ENCODE measurements at regions not wholly inside any gene's neighbourhood (a gene's known extent, or its start where the extent isn't known, plus 50 kb on each side); places are given as distances from the start of the nearest gene placed in this dataset.

DNA sequence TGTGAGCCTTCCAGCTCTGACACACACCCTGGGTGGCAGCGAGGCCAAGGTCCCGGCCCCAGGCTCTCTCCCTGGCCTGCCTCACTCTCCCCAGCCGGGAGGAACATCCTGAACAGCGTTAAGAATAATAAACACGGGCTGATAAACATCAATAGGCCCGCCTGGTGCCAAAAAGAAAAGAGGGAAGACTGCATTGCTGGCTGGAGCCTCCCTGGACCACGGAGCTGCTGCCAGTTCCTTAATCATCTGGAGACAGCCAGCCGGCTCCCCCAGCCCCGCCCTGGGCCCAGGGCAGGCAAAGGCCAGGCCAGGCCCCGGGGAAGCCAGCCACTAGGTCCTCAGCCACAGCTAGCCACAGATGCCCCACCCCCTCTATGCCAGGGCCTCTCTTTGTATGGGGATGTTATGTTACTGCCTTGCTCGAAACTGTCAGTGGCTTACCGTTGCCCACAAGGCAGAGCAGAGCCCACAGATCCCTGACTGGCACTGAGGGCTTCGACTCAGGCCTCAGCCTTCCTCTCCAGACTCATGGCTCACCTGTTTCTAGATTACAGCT lies 293.7 kb downstream of the DYSF start:
- DNase-seq (ENCODE audit: low read depth, low spot score): no peak
- Histone ChIP-seq H3K27ac (no peak overlapping the region), H3K9ac (ENCODE audit: insufficient read length) (no peak overlapping the region), H3K9me3 (ENCODE audit: low read depth, low read length) (no peaks in the 10 kb centered on the region), H3K36me3 (ENCODE audit: insufficient read depth, low read length) (no peaks in the 10 kb centered on the region), H3K4me3 (no peak overlapping the region)
- no peak for TF ChIP-seq POLR2AphosphoS5 (IDR thresholded peaks at IDR 0.05; ENCODE audit: borderline replicate concordance, low read depth, low read length)
- no peak for TF ChIP-seq EZH2 (IDR thresholded peaks at IDR 0.05)
- TF ChIP-seq FOXP2 (optimal IDR thresholded peaks at IDR 0.05; ENCODE audit: control extremely low read depth, extremely low read length, insufficient read depth): no peak

DNA sequence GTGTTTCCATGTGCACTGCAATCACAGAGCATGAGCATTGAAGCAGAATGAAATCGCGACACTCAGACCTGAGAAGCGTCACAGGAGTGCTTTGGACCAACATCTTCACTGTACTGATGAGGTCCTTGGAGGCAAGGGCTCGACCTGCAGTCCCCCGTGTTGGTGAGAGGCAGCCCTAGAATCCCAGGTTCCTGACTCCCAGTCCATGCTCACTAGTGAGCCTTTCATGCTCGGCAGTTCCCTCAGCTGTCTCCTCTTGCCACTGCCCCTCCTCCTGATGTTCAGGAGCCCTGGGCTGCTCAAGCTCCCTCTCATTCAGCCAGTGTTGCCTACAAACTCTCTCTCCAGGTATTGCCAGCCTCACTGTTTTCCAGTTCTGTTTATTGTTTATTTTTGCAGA lies 291.4 kb downstream of the DYSF start:
- Histone ChIP-seq H3K9ac (ENCODE audit: insufficient read length) (no peak overlapping the region), H3K27ac (no peak overlapping the region), H3K4me3 (no peak overlapping the region), H3K9me3 (ENCODE audit: low read depth, low read length) (no peaks in the 10 kb centered on the region), H3K36me3 (ENCODE audit: insufficient read depth, low read length) (no peaks in the 10 kb centered on the region)
- DNase-seq (ENCODE audit: low read depth, low spot score): no peak
- no peak for TF ChIP-seq FOXP2 (optimal IDR thresholded peaks at IDR 0.05; ENCODE audit: control extremely low read depth, extremely low read length, insufficient read depth)
- no peak for TF ChIP-seq EZH2 (IDR thresholded peaks at IDR 0.05)
- no peak for TF ChIP-seq POLR2AphosphoS5 (IDR thresholded peaks at IDR 0.05; ENCODE audit: borderline replicate concordance, low read depth, low read length)

DNA sequence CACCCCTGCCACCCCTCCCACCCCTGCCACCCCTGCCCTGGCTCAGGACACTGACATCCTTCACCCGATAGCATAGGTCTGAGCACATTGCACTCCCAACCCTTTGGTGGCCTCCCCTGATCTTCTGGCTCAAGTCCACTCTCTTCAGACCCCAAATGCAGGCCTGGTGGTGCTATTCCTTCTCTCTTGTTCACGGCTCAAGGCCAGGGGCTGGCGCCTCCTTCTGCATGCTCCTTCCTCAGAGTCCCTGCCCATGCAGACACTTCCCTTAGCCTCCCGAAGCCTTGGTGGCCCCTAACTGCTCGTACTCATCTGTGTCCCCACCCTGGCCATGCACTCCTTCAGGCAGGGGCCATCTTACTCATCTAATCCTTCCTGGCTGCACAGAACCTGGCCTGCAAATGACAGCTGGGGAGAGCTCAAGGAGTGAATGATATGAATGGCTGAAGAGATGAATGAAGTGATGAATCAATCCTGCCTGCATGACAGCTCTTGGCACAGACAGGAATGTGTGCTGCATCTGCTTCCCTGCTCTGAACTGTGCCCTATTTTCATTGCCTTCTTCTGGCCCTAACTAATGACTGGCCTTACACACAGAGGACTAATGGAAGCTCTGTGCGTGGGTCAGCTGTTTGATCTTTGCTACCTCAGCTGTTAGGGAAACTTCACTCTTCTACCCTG lies 290.8 kb downstream of the DYSF start:
- H3K9me3 ChIP-seq (ENCODE audit: low read depth, low read length): no peaks in the 10 kb centered on the region
- no peaks in the 10 kb centered on the region for H3K36me3 ChIP-seq (ENCODE audit: insufficient read depth, low read length)
- H3K9ac ChIP-seq (ENCODE audit: insufficient read length): no peak overlapping the region
- TF ChIP-seq EZH2 (IDR thresholded peaks at IDR 0.05) (no peak), POLR2AphosphoS5 (IDR thresholded peaks at IDR 0.05; ENCODE audit: borderline replicate concordance, low read depth, low read length) (no peak), FOXP2 (optimal IDR thresholded peaks at IDR 0.05; ENCODE audit: control extremely low read depth, extremely low read length, insufficient read depth) (no peak)
- no peak overlapping the region for H3K4me3 ChIP-seq
- no peak for DNase-seq (ENCODE audit: low read depth, low spot score)
- no peak overlapping the region for H3K27ac ChIP-seq

DNA sequence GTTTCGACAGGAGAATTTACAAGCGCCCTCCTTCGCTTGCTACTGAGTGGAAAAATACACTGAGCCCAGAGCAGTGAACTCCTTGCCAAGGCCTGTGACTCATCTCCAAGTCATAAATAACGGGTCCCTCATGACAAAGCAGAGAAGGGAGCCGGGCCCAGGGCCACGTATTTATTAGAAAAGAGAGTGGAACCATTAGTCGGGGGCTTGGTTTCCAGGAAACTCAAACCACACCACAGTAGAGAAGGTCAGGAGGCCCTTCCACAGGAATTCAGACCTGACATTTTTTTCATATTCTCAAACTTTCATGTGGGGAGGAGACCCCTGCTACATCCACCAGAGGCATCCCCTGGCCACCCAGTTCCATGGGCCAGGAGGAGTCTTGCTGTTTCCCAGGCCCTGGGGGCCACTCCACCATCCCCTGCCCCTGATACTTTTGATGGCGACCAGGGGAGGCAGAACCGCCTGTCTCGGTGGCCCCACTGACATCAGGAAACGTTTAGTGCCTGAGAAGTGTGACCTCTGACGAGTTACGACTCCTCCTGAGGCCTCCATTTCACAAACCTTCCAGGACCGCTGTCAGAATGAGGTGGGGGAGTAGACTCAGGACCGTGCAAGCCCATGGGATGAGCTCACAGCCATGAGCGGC lies 289.7 kb downstream of the DYSF start:
- Histone ChIP-seq H3K9ac (ENCODE audit: insufficient read length) (no peak overlapping the region), H3K4me3 (no peak overlapping the region), H3K36me3 (ENCODE audit: insufficient read depth, low read length) (no peaks in the 10 kb centered on the region), H3K27ac (no peak overlapping the region), H3K9me3 (ENCODE audit: low read depth, low read length) (no peaks in the 10 kb centered on the region)
- TF ChIP-seq FOXP2 (optimal IDR thresholded peaks at IDR 0.05; ENCODE audit: control extremely low read depth, extremely low read length, insufficient read depth) (no peak), POLR2AphosphoS5 (IDR thresholded peaks at IDR 0.05; ENCODE audit: borderline replicate concordance, low read depth, low read length) (no peak), EZH2 (IDR thresholded peaks at IDR 0.05) (no peak)
- no peak for DNase-seq (ENCODE audit: low read depth, low spot score)

DNA sequence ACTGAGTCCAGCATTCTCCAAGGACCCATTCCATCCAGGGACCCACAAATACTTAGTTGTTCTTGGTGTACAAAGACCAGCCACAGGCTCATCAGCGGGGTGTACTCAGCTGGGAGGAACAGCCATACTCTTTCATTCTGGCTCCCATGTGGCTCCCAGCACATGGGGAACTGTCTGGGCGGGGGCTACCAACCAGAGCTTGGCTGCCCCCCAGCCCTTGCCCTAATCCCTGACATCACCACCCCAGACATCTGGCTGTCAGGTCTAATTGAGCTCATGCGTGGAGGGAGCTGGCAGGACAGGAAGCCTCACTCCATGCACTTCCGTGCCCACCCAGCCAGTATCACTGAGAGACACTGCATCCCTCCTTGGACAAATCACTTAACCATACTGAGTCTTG lies 283.6 kb downstream of the DYSF start:
- no peak for DNase-seq (ENCODE audit: low read depth, low spot score)
- H3K27ac ChIP-seq: no peak overlapping the region
- no peak overlapping the region for H3K9ac ChIP-seq (ENCODE audit: insufficient read length)
- H3K36me3 ChIP-seq (ENCODE audit: insufficient read depth, low read length): no peaks in the 10 kb centered on the region
- TF ChIP-seq EZH2 (IDR thresholded peaks at IDR 0.05): no peak
- no peak overlapping the region for H3K4me3 ChIP-seq
- H3K9me3 ChIP-seq (ENCODE audit: low read depth, low read length): no peaks in the 10 kb centered on the region

DNA sequence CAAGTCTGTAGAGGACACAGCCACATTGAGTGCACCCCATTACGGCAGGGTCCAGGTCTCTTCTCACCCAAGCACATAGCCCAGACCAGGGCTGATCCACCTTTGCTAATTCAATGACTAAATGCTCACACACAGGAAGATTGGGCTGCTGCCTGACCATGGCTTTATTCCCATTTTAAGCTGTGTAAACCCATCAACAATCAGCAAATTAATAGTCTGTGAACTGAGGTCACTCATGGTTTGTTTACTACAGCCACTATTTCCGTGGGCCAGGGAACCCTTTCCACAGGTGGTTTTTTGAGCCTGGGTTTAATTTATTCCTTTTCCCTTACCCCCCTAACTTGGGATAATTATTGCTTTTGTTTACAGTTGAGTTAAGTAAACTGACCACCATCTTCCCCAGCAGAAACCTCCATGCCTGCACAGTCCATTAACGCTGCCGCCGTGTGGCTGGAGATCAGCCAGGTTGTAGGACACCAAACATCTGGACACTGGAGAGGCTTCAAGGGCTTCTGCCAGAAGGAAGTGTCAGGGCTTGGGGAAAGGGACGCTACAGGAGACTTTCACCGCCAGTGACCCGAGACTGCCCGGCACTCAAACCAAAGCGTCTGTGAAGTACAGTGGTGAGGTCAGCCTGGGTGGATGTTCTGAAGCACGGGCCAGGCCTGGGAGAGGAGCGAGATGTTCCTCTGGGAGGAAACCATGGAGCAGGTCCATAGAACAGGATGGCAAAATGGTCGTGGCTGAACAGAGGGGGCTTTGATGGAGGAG lies 282.9 kb downstream of the DYSF start:
- Histone ChIP-seq H3K4me3 (no peak overlapping the region), H3K9ac (ENCODE audit: insufficient read length) (no peak overlapping the region), H3K27ac (no peak overlapping the region), H3K9me3 (ENCODE audit: low read depth, low read length) (no peaks in the 10 kb centered on the region), H3K36me3 (ENCODE audit: insufficient read depth, low read length) (no peaks in the 10 kb centered on the region)
- DNase-seq (ENCODE audit: low read depth, low spot score): no peak
- TF ChIP-seq EZH2 (IDR thresholded peaks at IDR 0.05): no peak
- no peak for TF ChIP-seq POLR2AphosphoS5 (IDR thresholded peaks at IDR 0.05; ENCODE audit: borderline replicate concordance, low read depth, low read length)
